ENCODE measurements at regions not wholly inside any gene's neighbourhood (a gene's known extent, or its start where the extent isn't known, plus 50 kb on each side); places are given as distances from the start of the nearest gene placed in this dataset.

GRCh38 chr4:112889199-112889598, 160.3 kb upstream of the ANK2 start:
- TF ChIP-seq, protein P1, sequence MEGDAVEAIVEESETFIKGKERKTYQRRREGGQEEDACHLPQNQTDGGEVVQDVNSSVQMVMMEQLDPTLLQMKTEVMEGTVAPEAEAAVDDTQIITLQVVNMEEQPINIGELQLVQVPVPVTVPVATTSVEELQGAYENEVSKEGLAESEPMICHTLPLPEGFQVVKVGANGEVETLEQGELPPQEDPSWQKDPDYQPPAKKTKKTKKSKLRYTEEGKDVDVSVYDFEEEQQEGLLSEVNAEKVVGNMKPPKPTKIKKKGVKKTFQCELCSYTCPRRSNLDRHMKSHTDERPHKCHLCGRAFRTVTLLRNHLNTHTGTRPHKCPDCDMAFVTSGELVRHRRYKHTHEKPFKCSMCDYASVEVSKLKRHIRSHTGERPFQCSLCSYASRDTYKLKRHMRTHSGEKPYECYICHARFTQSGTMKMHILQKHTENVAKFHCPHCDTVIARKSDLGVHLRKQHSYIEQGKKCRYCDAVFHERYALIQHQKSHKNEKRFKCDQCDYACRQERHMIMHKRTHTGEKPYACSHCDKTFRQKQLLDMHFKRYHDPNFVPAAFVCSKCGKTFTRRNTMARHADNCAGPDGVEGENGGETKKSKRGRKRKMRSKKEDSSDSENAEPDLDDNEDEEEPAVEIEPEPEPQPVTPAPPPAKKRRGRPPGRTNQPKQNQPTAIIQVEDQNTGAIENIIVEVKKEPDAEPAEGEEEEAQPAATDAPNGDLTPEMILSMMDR (IDR thresholded peaks at IDR 0.05), result no peak
- TF ChIP-seq EZH2 (IDR thresholded peaks at IDR 0.05; ENCODE audit: borderline replicate concordance, insufficient read depth, low read depth, low read length, poor library complexity, severe bottlenecking), result no peak
- no peaks in the 10 kb centered on the region for H3K27me3 ChIP-seq (replicated peaks in 1 of 4; ENCODE audit: control extremely low read depth in 1 of 4, control insufficient read depth in 3 of 4, insufficient read depth in 4 of 4, low read length in 3 of 4)
- DNase-seq (no peak), ATAC-seq (ENCODE audit: low read depth) (no peak)
- H4K20me1 ChIP-seq (ENCODE audit: control insufficient read depth, insufficient read depth, low read length, poor library complexity, severe bottlenecking), result no peaks in the 10 kb centered on the region
- Mint-ChIP-seq H3K9me3 (ENCODE audit: insufficient read depth) (no peaks in the 10 kb centered on the region), H3K4me1 (no peaks in the 10 kb centered on the region), H3K4me3 (no peak overlapping the region), H3K27me3 (no peaks in the 10 kb centered on the region), H3K27ac (no peak overlapping the region)
- H3K79me2 ChIP-seq (ENCODE audit: control insufficient read depth, insufficient read depth, low read length), result no peaks in the 10 kb centered on the region
- intact Hi-C loops (cut with micrococcal nuclease), result no loop called here
- H3K4me1 ChIP-seq (ENCODE audit: control insufficient read depth in 2 of 2, insufficient read depth in 2 of 2, low read length in 2 of 2), result no peaks in the 10 kb centered on the region
- H2AFZ ChIP-seq (ENCODE audit: insufficient read depth, low read depth, low read length, poor library complexity, severe bottlenecking), result no peak overlapping the region
- H3K27ac ChIP-seq (ENCODE audit: low read length in 2 of 2), result no peak overlapping the region
- no peaks in the 10 kb centered on the region for H3K9me3 ChIP-seq (ENCODE audit: control extremely low read depth in 1 of 3, control insufficient read depth in 2 of 3, insufficient read depth in 1 of 3, low read length in 2 of 3)
- no peak overlapping the region for H3K4me3 ChIP-seq (ENCODE audit: control extremely low read depth in 1 of 5, extremely low read depth in 1 of 5, insufficient read depth in 1 of 5, low read depth in 2 of 5, low read length in 4 of 5)
- no peaks in the 10 kb centered on the region for H3K36me3 ChIP-seq (replicated peaks in 1 of 2; ENCODE audit: control extremely low read depth in 1 of 2, control insufficient read depth in 1 of 2, extremely low read depth in 1 of 2, insufficient read depth in 2 of 2, low read length in 1 of 2)
- ChIA-PET CTCF (no interaction called here), POLR2A (no interaction called here)
- H3K4me2 ChIP-seq (replicated peaks; ENCODE audit: low read depth, low read length, poor library complexity, severe bottlenecking), result no peak overlapping the region
- no peak overlapping the region for H3K9ac ChIP-seq (ENCODE audit: low read length)

DNA sequence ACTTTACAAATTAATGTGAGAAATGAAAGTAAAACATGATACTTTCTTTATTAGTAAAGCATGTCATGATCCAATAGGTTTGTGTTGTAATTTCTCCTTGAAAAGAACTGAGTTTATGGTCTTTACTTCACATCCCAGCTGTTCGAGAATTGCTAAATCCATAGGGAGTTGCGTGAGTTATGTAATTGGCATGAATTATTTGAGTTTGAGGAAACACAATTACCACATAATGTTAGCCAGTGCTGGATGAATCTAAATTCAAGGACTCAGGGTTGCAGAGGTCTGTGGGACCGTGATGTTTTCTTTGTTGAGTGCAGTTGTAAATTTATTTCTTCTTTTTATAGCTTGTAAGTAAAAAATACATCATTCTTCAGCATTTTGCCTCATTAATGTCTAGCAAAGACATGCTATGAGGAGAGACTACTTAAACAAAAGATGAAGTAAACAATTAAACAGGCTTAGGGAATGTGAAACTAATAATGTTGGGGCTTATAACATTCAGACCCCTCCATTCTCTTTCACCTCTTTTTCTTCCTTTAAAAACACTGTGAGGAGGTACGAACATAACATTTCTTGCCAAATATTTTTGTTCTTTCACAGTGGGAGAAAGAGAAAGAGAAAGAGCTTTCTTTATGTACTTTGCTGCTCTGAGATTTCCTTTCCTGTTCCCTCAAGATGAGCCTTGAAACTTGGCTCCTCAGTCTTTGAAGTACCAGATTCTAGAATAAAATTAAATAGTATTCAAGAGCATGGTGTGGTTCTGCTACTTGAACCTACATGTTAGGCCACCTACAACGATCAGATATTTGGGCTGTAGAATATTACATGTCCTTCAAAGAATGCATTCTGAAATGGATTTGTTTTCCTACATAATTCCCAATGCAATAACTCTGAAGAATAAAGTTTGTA, 159.6 kb upstream of the ANK2 start:
- Histone ChIP-seq H3K4me1 (ENCODE audit: control insufficient read depth in 2 of 2, insufficient read depth in 2 of 2, low read length in 2 of 2) (no peaks in the 10 kb centered on the region), H3K36me3 (replicated peaks in 1 of 2; ENCODE audit: control extremely low read depth in 1 of 2, control insufficient read depth in 1 of 2, extremely low read depth in 1 of 2, insufficient read depth in 2 of 2, low read length in 1 of 2) (no peaks in the 10 kb centered on the region), H3K9ac (ENCODE audit: low read length) (no peak overlapping the region), H3K4me2 (replicated peaks; ENCODE audit: low read depth, low read length, poor library complexity, severe bottlenecking) (no peak overlapping the region), H3K27me3 (replicated peaks in 1 of 4; ENCODE audit: control extremely low read depth in 1 of 4, control insufficient read depth in 3 of 4, insufficient read depth in 4 of 4, low read length in 3 of 4) (no peaks in the 10 kb centered on the region), H2AFZ (ENCODE audit: insufficient read depth, low read depth, low read length, poor library complexity, severe bottlenecking) (no peak overlapping the region), H3K79me2 (ENCODE audit: control insufficient read depth, insufficient read depth, low read length) (no peaks in the 10 kb centered on the region), H3K4me3 (ENCODE audit: control extremely low read depth in 1 of 5, extremely low read depth in 1 of 5, insufficient read depth in 1 of 5, low read depth in 2 of 5, low read length in 4 of 5) (no peak overlapping the region), H4K20me1 (ENCODE audit: control insufficient read depth, insufficient read depth, low read length, poor library complexity, severe bottlenecking) (no peaks in the 10 kb centered on the region), H3K27ac (ENCODE audit: low read length in 2 of 2) (no peak overlapping the region), H3K9me3 (ENCODE audit: control extremely low read depth in 1 of 3, control insufficient read depth in 2 of 3, insufficient read depth in 1 of 3, low read length in 2 of 3) (no peaks in the 10 kb centered on the region)
- Mint-ChIP-seq H3K27me3 (no peaks in the 10 kb centered on the region), H3K27ac (peak overlapping the region; percentile 72), H3K4me1 (no peaks in the 10 kb centered on the region), H3K9me3 (ENCODE audit: insufficient read depth) (no peaks in the 10 kb centered on the region), H3K4me3 (peak overlapping the region; percentile 65)
- ATAC-seq (ENCODE audit: low read depth) (no peak), DNase-seq (no peak)
- CTCF ChIA-PET, result no interaction called here
- intact Hi-C loops (cut with micrococcal nuclease), result no loop called here
- POLR2A ChIA-PET, result no interaction called here
- no CpG with 5 or more reads among the region's 5 CpGs for WGBS (ENCODE audit: insufficient coverage)
- TF ChIP-seq, protein P1 (IDR thresholded peaks at IDR 0.05), result no peak
- no peak for TF ChIP-seq EZH2 (IDR thresholded peaks at IDR 0.05; ENCODE audit: borderline replicate concordance, insufficient read depth, low read depth, low read length, poor library complexity, severe bottlenecking)

Data from B cell (primary cell).